DMS114 treated with DMSO at 0.1 percent for 48 hours (cell line): ENCODE measurements at regions not wholly inside any gene's neighbourhood (a gene's known extent, or its start where the extent isn't known, plus 50 kb on each side); places are given as distances from the start of the nearest gene placed in this dataset.
"Not testable (repeated sequence)": the region's sequence is repeated elsewhere in the genome, so short reads cannot be mapped to it uniquely, and the experiment has no call there.

Source experiments
- DNase-seq: peaks from one replicate; lab custom pipeline; 2025; ENCODE audit not compliant: unreplicated experiment; lab: John Stamatoyannopoulos, UW

- DNase-seq = no peak
Measured at GRCh38 chr1:95509989-95510388, 276.0 kb downstream of the RWDD3 start.

- DNase-seq = no peak
Measured at GRCh38 chr1:95512925-95513324, 278.9 kb downstream of the RWDD3 start.

- no peak for DNase-seq
Measured at GRCh38 chr1:95517506-95517905, 283.5 kb downstream of the RWDD3 start.

- DNase-seq = no peak
Measured at GRCh38 chr1:95518310-95518709, 284.3 kb downstream of the RWDD3 start.

GRCh38 chr1:95520390-95520789, 286.4 kb downstream of the RWDD3 start:
- no peak for DNase-seq

- no peak for DNase-seq
Measured at GRCh38 chr1:95532335-95532734, 298.3 kb downstream of the RWDD3 start.

GRCh38 chr1:95534985-95535384, 301.0 kb downstream of the RWDD3 start:
- DNase-seq = no peak

GRCh38 chr1:95535614-95536013, 301.6 kb downstream of the RWDD3 start:
- DNase-seq = no peak

GRCh38 chr1:95536501-95536900, 302.5 kb downstream of the RWDD3 start:
- no peak for DNase-seq

GRCh38 chr1:95537176-95537575, 303.2 kb downstream of the RWDD3 start:
- no peak for DNase-seq

GRCh38 chr1:95538242-95538641, 304.2 kb downstream of the RWDD3 start:
- not testable (repeated sequence) for DNase-seq

- no peak for DNase-seq
Measured at GRCh38 chr1:95542936-95543335, 308.9 kb downstream of the RWDD3 start.

- no peak for DNase-seq
Measured at GRCh38 chr1:95547005-95547404, 313.0 kb downstream of the RWDD3 start.

GRCh38 chr1:95548211-95548610, 314.2 kb downstream of the RWDD3 start:
- DNase-seq = no peak

GRCh38 chr1:95551201-95551600, 317.2 kb downstream of the RWDD3 start:
- no peak for DNase-seq

GRCh38 chr1:95553595-95553994, 319.6 kb downstream of the RWDD3 start:
- DNase-seq = no peak

GRCh38 chr1:95554408-95554807, 320.4 kb downstream of the RWDD3 start:
- no peak for DNase-seq

- DNase-seq = no peak
Measured at GRCh38 chr1:95558791-95559190, 324.8 kb downstream of the RWDD3 start.

- DNase-seq = no peak
Measured at GRCh38 chr1:95561346-95561745, 327.3 kb downstream of the RWDD3 start.

GRCh38 chr1:95562230-95562629, 328.2 kb downstream of the RWDD3 start:
- no peak for DNase-seq

- DNase-seq = no peak
Measured at GRCh38 chr1:95572002-95572401, 338.0 kb downstream of the RWDD3 start.

GRCh38 chr1:95572962-95573361, 339.0 kb downstream of the RWDD3 start:
- no peak for DNase-seq

- no peak for DNase-seq
Measured at GRCh38 chr1:95575291-95575690, 341.3 kb downstream of the RWDD3 start.

GRCh38 chr1:95578462-95578861, 344.5 kb downstream of the RWDD3 start:
- no peak for DNase-seq
